IgD-negative memory B cell (primary cell): ENCODE measurements at regions not wholly inside any gene's neighbourhood (a gene's known extent, or its start where the extent isn't known, plus 50 kb on each side); places are given as distances from the start of the nearest gene placed in this dataset.
A peak's percentile ranks its signal among the peaks of the same experiment; 100 is the strongest.

Source experiments
- H3K27ac Mint-ChIP-seq, 3 donors: one replicate each; pipeline ENCODE4 v1.8.0; 2020 to 2022; ENCODE audit warnings: mild to moderate bottlenecking in 3 of 3, mixed read lengths in 3 of 3, moderate library complexity in 1 of 3
- H3K27me3 Mint-ChIP-seq: one replicate; pipeline ENCODE4 v1.8.0; 2021; ENCODE audit warnings: mixed read lengths
- H3K36me3 Mint-ChIP-seq: one replicate; pipeline ENCODE4 v1.8.0; 2020; ENCODE audit warnings: mild to moderate bottlenecking, mixed read lengths
- H3K4me1 Mint-ChIP-seq, 3 donors: one replicate each; pipeline ENCODE4 v1.8.0; 2020 to 2022; ENCODE audit warnings: mixed read lengths in 3 of 3, mild to moderate bottlenecking in 1 of 3
- H3K4me3 Mint-ChIP-seq, 4 donors: one replicate each; pipeline ENCODE4 v1.8.0; 2020 to 2022; ENCODE audit warnings: mild to moderate bottlenecking in 4 of 4, mixed read lengths in 4 of 4, moderate library complexity in 3 of 4
- H3K9me3 Mint-ChIP-seq, 3 donors: one replicate each; pipeline ENCODE4 v1.8.0; 2020 to 2021; ENCODE audit warnings: mixed read lengths in 3 of 3, mild to moderate bottlenecking in 1 of 3

DNA sequence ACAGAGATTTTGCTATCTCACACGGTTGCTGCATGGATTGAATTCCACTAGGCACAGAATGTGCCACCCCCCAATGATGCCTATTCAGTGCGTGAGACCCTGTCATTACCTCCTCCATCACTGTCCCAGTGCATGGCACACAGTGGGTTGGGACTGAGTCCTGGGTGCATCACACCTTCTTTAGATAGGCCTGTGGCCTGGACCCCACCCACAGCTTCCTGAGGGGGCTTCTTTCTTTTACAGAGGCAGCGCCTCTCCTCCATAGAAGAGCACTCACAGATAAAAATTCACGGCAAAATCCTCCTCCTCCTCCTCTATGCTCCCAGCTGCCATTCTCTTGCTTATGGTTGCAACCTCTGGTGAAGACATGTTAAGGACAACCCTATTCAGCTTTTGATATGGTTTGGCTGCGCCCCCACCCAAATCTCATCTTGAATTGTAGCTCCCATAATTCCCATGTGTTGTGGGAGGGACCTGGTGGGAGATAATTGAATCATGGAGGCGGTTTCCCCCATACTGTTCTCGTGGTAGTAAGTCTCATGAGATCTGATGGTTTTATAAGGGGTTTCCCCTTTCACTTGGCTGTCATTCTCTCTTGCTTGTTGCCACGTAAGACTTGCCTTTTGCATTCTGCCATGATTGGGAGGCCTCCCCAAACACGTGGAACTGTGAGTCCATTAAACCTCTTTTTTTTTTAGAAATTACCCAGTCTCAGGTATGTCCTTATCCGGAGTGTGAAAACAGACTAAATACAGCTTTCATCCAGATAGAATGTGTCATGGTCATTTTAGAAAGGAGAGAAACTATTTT lies 147.6 kb downstream of the KLF13 start:
- Mint-ChIP-seq H3K27ac (peak overlapping the region; percentile 61 to 86 (median 76)), H3K36me3 (peaks cover 1% of the 10 kb centered on the region), H3K27me3 (no peaks in the 10 kb centered on the region), H3K4me1 (peaks cover 25 to 35% (median 25%) of the 10 kb centered on the region in 3 donors), H3K9me3 (no peaks in the 10 kb centered on the region), H3K4me3 (peak overlapping the region in 3 of 4 donors; percentile 36 to 77 (median 65))

DNA sequence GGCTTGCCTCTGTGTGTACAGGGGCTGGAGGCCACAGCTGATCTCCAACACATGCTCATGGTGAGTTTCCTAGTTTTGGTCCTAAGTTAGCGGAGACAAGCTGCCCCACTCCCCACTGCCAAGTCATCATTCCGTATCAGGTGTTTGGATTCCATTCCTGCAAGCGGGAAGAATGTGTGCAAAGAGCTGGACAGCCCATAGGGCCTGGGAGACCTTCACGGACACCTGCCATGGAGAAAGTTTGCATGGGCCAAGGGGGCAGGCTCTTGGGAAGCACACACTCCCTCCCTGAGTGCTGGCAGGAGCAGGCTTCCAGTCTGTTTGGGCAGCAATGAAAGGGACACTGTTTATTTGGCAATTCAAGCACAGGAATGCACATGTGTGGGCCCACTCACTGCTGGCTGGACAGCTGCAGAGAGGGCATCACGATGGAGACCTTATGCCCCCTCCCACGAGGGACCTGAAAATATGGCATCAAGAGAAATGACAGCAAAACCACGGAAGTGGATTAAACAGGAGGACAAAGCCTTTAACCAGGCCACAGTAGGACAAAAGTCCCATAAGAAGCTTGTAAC lies 149.7 kb downstream of the KLF13 start:
- Mint-ChIP-seq H3K27ac (peak overlapping the region in 1 of 3 donors; percentile 53), H3K4me3 (no peak overlapping the region), H3K4me1 (peaks cover 24 to 29% (median 27%) of the 10 kb centered on the region in 3 donors), H3K36me3 (peaks cover 1% of the 10 kb centered on the region), H3K27me3 (peaks cover 2% of the 10 kb centered on the region), H3K9me3 (no peaks in the 10 kb centered on the region)

DNA sequence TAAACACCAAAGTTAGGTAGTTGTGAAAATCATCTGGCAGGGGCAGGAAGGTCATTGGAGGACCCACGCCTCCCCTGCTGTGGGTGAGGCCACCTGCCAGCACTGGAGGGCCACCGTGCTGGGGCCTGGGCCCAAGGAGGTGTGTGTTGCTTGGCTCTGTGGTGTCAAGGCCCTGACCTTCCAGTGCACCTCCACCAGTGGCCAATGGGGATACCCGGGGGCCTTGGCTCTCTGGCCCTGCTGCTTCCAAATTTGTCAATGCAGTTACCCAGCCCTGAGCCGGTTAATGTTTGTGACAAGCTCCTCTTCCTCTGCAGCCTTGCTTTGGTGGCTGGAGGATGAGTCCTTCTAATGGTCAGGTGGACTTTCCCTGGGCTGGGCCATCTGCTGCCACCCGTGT lies 150.2 kb downstream of the KLF13 start:
- Mint-ChIP-seq H3K4me3 (no peak overlapping the region), H3K36me3 (peaks cover 1% of the 10 kb centered on the region), H3K27ac (no peak overlapping the region), H3K9me3 (no peaks in the 10 kb centered on the region), H3K27me3 (peaks cover 3% of the 10 kb centered on the region), H3K4me1 (peaks cover 24 to 27% (median 27%) of the 10 kb centered on the region in 3 donors)

GRCh38 chr15:31477301-31477700 lies 150.7 kb downstream of the KLF13 start:
- peaks cover 5% of the 10 kb centered on the region for H3K27me3 Mint-ChIP-seq
- peaks cover 1% of the 10 kb centered on the region for H3K36me3 Mint-ChIP-seq
- no peak overlapping the region for H3K27ac Mint-ChIP-seq
- no peak overlapping the region for H3K4me3 Mint-ChIP-seq
- no peaks in the 10 kb centered on the region for H3K9me3 Mint-ChIP-seq
- H3K4me1 Mint-ChIP-seq, result peaks cover 22 to 27% (median 24%) of the 10 kb centered on the region in 3 donors

DNA sequence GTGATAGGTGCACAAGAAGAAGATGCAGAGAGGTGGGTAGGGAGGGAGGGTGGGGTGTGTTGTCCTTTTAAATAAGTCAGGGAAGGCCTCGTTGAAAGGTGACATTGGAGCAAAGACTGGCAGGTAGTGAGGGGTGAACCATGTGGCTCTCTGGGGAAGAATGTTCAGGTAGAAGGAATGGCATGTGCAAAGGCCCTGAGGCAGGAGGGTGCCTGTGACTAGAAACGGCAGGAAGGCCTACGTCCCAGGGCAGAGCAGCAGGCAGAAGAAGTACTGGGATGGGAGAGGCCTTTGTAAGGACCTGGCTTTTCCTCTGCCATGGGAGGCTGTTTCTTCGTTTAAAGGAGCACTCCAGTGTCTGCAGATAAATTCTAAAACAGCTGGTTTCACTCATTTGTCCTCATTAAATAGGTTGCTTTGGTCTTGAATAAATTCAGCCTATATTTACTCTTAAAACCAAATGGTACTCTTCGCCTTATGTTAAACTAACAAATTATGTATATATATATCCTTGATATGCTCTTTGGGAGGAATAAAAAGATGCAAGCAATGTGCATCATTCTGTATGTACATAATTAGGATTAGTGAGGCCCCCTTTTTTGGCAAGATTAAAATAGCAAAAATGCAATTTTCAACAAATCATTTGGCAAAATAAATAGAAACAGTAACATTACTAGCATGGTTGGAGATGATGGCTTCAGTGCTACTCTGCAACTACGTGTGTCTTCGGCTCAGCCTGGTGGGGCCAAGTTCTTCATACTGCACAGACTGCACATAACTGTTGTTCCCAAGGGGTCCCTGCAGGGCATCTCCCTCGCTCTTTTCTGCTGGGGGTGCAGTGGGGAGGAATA lies 151.4 kb downstream of the KLF13 start:
- Mint-ChIP-seq H3K27me3 (peaks cover 11% of the 10 kb centered on the region), H3K9me3 (no peaks in the 10 kb centered on the region), H3K27ac (no peak overlapping the region), H3K4me1 (peaks cover 16 to 21% (median 18%) of the 10 kb centered on the region in 3 donors), H3K36me3 (peaks cover 1% of the 10 kb centered on the region), H3K4me3 (no peak overlapping the region)

DNA sequence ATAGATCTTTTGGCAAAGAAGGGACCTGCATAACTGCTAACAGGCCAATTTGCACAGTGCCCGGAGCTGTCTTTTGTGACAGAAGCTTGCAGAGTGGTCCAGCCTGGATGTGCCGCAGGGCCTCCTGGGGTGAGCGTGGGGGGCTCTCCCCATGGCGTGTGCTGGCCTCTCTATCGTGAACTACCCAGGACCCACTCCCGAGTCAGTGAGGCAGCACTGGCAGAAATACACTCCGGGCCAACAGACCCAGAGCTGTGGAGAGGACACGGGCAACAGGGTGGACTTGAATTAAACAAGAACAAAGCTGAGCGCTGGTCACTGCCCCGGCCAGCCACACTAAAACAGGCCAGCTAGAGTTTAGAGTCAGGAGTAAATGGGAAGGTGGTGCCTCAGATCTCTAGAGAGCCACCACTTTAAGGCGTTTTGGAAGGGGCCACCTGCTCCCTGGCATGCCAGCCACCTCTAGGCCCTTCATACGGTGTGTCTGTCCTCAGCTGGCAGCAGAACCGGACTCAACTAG lies 152.1 kb downstream of the KLF13 start:
- H3K4me3 Mint-ChIP-seq, result no peak overlapping the region
- H3K27me3 Mint-ChIP-seq, result peaks cover 11% of the 10 kb centered on the region
- no peak overlapping the region for H3K27ac Mint-ChIP-seq
- peaks cover 11 to 15% (median 11%) of the 10 kb centered on the region in 3 donors for H3K4me1 Mint-ChIP-seq
- H3K9me3 Mint-ChIP-seq, result no peaks in the 10 kb centered on the region
- peaks cover 1% of the 10 kb centered on the region for H3K36me3 Mint-ChIP-seq

DNA sequence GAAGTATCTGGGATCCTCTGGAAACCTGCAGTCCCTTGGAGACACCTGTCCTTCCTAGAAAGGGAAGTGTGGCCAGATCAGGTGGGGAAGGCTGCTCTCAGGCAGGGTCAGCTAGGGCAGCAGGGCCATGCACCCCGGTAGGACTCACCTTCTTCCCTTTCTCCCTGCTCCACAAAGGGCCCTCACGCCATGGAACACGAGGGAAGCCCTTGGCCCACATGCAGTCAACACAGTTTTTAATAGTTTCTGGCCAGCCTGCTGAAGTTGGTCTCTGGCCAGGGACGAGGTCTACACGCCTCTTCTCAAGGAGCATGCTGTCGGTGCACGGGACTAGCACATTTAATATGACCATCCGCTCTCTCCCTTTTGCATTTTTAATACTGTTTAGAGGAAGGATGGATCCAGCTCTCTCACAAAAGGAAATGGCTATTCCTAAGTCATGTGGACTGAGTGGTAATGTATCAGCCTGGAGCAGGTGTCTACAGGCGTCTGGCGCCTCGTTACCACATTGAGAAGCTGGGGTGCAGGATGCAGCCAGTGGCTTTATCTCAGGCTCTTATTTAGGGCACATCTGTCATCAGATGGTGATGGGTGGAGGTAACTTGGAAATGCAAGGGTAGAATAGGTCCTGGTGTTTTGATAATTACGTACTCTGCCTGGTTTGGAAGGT lies 153.9 kb downstream of the KLF13 start:
- H3K4me1 Mint-ChIP-seq, result peaks cover 2 to 5% (median 4%) of the 10 kb centered on the region in 3 donors
- H3K9me3 Mint-ChIP-seq, result no peaks in the 10 kb centered on the region
- peaks cover 16% of the 10 kb centered on the region for H3K27me3 Mint-ChIP-seq
- H3K4me3 Mint-ChIP-seq, result no peak overlapping the region
- H3K27ac Mint-ChIP-seq, result no peak overlapping the region
- peaks cover 1% of the 10 kb centered on the region for H3K36me3 Mint-ChIP-seq

DNA sequence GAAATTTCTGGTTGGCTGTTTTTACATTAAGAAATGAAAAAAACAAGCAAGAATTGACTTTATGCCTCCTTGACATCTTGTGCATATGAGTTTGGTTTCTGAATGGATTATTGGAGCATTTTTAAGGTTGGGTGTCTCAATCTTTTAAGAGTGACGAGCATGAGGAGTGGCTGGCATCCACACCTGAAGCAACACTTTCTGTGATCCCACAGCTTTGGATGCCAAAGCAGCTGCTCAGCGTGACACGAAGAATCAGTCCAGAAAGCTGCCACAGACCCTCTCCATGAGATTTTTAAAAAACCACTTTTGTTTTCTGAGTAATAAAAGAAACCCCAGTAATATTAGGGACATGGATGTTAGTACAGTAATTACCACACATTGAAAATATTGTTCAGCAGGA lies 154.5 kb downstream of the KLF13 start:
- peaks cover 2 to 5% (median 4%) of the 10 kb centered on the region in 3 donors for H3K4me1 Mint-ChIP-seq
- H3K9me3 Mint-ChIP-seq, result no peaks in the 10 kb centered on the region
- H3K27me3 Mint-ChIP-seq, result peaks cover 16% of the 10 kb centered on the region
- H3K36me3 Mint-ChIP-seq, result peaks cover 1% of the 10 kb centered on the region
- no peak overlapping the region for H3K4me3 Mint-ChIP-seq
- no peak overlapping the region for H3K27ac Mint-ChIP-seq

- Mint-ChIP-seq H3K9me3 (no peaks in the 10 kb centered on the region), H3K4me3 (peak overlapping the region; percentile 52 to 81 (median 68)), H3K27me3 (peaks cover 16% of the 10 kb centered on the region), H3K36me3 (peaks cover 1% of the 10 kb centered on the region), H3K27ac (peak overlapping the region in 1 of 3 donors; percentile 31), H3K4me1 (peaks cover 2 to 5% (median 4%) of the 10 kb centered on the region in 3 donors)
Measured at GRCh38 chr15:31482122-31482922, 155.7 kb downstream of the KLF13 start.

- H3K4me1 Mint-ChIP-seq, result peaks cover 5 to 12% (median 7%) of the 10 kb centered on the region in 3 donors
- H3K36me3 Mint-ChIP-seq, result no peaks in the 10 kb centered on the region
- peak overlapping the region in 1 of 3 donors; percentile 80 for H3K27ac Mint-ChIP-seq
- peak overlapping the region; percentile 81 to 94 (median 86) for H3K4me3 Mint-ChIP-seq
- peaks cover 16% of the 10 kb centered on the region for H3K27me3 Mint-ChIP-seq
- H3K9me3 Mint-ChIP-seq, result no peaks in the 10 kb centered on the region
Measured at GRCh38 chr15:31483053-31483985, 156.7 kb downstream of the KLF13 start.

DNA sequence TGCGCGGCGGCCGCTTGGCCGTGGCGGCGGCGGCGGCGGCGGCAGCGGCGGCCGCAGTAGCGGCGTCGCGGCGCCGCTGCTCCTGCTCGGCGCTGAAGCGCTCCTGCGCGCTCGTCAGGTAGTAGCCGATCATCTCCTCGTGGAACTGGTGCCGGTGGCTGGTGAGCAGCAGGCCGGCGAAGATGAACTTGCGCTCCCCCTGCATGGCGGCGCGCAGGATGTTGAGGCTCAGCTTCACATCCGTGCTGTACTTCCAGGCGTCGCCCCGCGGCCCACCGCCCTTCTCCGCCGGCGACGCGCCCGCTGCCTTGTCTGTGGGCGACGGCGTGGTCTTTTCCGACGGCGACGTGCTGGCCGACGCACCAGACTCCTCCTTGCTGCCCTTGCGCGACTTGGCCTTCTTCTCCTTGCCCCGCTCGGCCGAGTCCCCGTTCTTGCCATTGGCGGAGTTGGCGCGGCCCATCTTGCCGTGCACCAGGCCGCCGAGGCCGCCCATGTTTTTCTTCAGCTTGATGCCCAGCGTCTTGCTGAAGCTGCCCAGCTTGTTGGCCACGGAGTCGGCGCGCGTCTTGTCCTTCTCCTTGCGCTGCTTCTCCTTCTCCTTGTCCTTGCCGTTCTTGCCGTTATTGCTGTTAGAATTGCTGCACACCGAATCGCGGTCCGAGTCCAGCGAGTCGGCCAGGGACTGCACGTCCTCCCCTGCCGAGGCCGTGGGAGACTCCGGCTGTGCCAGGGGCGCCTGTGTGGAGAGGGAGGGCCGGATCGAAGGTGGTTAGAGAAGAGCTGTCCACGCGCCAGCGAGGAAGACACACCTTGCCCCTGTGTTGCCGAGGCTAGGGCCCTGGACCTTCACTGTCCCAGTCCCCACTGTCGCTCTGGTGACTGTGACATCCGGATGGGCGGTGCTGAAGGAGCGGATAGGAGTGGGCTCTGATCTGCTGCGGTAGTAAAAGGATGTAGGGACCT lies 157.6 kb downstream of the KLF13 start:
- peaks cover 9 to 18% (median 12%) of the 10 kb centered on the region in 3 donors for H3K4me1 Mint-ChIP-seq
- peak overlapping the region; percentile 40 to 96 (median 82) for H3K4me3 Mint-ChIP-seq
- H3K36me3 Mint-ChIP-seq, result no peaks in the 10 kb centered on the region
- H3K27me3 Mint-ChIP-seq, result peaks cover 16% of the 10 kb centered on the region
- H3K27ac Mint-ChIP-seq, result peak overlapping the region; percentile 56 to 93 (median 81)
- H3K9me3 Mint-ChIP-seq, result no peaks in the 10 kb centered on the region

DNA sequence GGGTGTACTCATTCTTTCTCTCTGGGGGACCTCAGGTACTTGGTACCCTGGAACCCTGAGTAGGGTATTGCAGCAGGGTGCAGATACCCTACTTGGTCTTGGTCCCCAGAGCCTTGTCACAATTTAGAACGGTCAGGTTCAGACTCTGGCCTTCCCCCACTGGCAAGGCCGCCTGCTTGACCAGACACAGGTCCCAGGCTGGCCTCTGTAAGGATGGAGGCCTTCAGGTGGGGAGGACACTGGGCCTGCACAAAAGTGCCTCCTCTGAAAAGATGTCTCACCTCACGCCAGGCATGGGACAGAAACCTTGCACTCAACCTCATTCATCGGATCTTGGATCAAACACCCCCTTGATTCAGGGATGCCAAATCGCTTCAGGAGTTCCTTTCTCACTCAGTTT lies 158.4 kb downstream of the KLF13 start:
- Mint-ChIP-seq H3K36me3 (no peaks in the 10 kb centered on the region), H3K27ac (peak overlapping the region; percentile 12 to 81 (median 56)), H3K9me3 (no peaks in the 10 kb centered on the region), H3K27me3 (peaks cover 16% of the 10 kb centered on the region), H3K4me1 (peaks cover 7 to 21% (median 12%) of the 10 kb centered on the region in 3 donors), H3K4me3 (peak overlapping the region; percentile 6 to 96 (median 66))
